AG08396 (cell line): ENCODE measurements at regions not wholly inside any gene's neighbourhood (a gene's known extent, or its start where the extent isn't known, plus 50 kb on each side); places are given as distances from the start of the nearest gene placed in this dataset.

Experiments
- DNase-seq: peaks from one replicate; pipeline ENCODE4 v3.0.0; 2012; ENCODE audit warnings: low spot score, mixed read lengths

DNA sequence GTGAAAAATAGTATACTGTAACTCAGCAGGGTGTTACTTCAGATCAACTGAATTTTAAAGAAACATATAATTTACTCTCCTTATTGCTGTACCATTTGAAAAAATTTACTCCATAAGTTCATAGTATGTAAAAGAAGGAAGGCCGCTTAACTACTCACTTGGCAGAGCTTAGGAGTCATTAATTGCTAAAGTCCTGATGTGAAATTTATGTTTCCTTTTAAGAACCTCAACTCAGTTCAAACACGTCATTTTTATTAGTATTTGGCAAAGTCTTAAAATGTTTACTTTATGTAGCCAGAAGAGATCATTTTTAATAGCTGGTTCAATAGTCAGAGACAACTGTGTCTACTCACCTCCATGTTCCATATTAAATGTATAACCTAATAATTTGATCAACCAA, 268.6 kb downstream of the CDH10 start:
- no peak for DNase-seq

- no peak for DNase-seq
These were observed 268.2 kb downstream of the CDH10 start for GRCh38 chr5:24376616-24377015.

GRCh38 chr5:24381861-24382489, 262.8 kb downstream of the CDH10 start:
- no peak for DNase-seq

DNA sequence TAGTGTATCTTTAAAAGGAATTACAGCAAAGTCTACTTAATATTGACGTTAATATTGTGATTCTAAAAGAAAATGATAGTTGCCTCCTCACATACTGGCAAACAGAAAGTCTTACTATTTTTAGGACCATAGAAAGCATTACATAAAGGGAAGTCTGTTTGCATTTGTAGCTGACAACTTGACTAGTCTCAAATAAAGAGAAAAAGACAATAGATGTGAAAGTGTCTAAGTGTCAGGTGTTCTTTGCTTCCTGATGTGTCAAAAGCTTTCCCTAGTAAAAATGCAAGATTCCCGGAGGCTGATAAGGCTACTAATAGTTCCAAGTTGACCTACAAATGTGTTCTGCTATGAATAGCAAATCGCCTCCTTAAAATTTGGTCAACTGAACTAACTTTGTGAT, 259.7 kb downstream of the CDH10 start:
- DNase-seq: no peak

DNA sequence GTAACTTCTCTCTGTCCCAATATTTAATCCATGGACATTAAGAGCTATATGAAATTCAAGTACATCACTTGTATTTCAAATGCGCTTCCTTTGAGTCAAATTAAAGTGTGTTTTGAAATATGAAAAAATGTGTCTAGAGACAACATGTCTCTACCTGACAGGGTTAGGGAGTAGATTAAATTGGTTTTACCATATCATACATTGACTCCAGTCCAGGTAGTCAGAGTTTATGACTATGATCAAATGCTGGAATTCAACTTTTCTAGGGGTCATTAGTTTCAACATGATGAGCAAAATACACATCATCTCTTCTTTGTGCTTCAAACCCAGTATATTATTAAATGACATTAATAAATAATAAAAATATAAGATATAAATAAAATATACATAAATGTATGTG, 259.2 kb downstream of the CDH10 start:
- DNase-seq: no peak

- DNase-seq: no peak
These were observed 256.3 kb downstream of the CDH10 start for GRCh38 chr5:24388448-24388847.

- no peak for DNase-seq
These were observed 254.8 kb downstream of the CDH10 start for GRCh38 chr5:24389968-24390367.

- no peak for DNase-seq
These were observed 253.0 kb downstream of the CDH10 start for GRCh38 chr5:24391816-24392215.

DNA sequence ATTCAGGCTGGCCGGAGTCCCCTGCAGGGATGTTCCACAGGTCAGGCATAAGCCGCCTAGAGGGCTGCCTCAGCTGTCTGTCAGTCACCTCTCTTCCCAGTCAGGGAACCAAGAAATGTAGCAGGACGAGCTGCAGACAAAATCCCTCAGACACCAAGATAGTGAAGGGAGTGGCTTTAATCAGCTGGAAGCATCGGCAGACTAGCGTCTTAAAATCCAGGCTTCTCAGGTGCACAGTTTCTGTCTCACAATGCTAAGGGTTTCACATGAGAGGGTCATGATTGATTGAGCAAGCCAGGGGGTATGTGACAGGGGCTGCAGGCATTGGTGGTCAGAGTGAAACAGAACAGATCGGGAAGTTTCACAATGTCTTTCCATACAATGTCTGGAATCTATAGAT, 247.2 kb downstream of the CDH10 start:
- no peak for DNase-seq

GRCh38 chr5:24401773-24402172, 243.0 kb downstream of the CDH10 start:
- DNase-seq: no peak

DNA sequence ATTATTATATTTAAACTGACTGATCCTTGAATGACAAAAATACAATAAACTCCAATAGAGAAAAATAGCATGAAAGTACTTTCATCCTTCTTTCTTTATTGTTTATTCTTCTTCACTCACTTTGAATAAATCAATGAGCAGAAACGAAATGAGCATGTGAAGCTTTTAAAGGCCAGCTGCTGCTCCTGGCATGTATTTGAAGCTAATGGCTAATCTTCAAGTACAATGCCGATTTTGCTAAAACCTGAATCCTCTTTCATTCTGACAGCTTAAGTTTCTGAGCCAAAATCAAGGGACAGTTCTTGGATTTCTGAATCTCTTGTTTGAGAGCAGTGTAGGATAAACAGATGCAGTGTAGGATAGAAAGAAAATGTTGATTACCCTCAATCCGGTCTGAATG, 237.3 kb downstream of the CDH10 start:
- DNase-seq: no peak

GRCh38 chr5:24428345-24428744, 216.4 kb downstream of the CDH10 start:
- no peak for DNase-seq

GRCh38 chr5:24433555-24433954, 211.2 kb downstream of the CDH10 start:
- DNase-seq: no peak
